ENCODE measurements at regions not wholly inside any gene's neighbourhood (a gene's known extent, or its start where the extent isn't known, plus 50 kb on each side); places are given as distances from the start of the nearest gene placed in this dataset.

DNA sequence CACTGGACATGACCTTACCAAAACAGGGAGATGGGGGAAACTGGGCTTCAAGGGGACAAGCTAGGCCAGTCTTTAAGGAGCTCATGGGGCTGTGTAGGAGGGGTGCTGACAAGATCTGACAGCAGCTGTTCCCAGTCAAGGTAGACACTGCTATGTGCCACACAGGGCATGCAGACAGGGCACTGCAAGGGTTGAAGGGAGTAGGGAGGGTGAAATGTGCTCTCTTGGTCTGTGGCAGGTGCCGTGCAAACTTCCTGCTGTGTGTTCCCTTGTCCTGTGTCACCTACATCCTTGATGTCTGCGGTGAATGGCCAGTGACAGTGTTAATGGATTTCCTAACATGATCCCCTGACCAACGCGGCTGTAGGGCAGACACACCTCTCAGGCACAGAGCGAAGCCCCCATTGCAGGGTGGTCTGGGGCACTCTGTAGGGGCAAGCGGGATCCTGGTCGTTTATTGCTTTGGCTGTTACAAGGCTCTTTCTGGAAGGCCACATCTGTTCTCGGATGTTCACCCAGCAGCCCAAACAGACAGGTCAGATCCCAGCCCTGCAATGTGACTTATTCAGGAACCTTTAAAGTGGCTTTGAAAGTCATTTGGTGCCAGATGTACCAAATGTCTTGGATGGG is 199.5 kb upstream of the ZNF536 start:
- FAIRE-seq: no peak

- no peak for FAIRE-seq
Observed at GRCh38 chr19:30173593-30174356, 198.4 kb upstream of the ZNF536 start.

GRCh38 chr19:30174357-30174645 is 197.9 kb upstream of the ZNF536 start:
- FAIRE-seq: no peak

DNA sequence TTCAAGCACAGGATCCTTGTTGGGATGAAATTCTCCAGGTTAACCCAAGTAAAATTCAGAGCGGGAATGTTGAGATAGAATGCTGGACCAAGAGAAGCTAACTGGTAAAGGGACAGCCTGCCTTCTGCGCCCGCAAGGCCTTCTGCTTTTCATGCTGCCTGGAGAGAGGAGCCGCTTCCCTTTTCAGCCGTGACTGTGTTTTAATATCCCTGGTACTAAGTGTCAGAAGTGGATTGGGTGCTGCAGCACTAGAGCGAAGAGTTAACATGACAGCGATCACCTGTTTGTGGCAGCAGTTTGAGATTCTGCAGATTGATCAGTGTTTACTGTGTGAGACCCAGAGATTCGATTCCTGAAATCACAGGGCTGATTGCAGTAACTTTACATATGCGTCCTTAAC is 197.4 kb upstream of the ZNF536 start:
- FAIRE-seq: no peak

DNA sequence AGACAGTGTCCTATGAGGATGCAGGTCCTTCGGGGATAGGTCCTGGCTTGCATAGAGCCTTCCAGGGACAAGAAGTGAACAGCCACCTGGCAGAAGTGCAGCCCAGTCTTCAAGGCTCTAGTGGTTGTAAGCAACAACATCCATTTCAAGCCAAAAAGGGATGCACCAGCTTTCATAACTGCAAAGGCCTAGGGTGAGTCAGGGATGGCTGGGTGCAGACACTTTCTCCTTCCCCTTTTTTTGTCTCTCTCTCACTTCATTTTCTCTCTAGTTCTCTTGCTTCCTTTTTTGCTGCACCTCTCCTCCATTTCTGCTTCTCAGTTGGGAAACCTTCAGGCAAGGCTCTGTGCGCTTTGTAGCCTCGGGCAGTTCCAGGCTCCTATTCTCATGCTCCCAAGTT is 196.2 kb upstream of the ZNF536 start:
- FAIRE-seq: no peak

DNA sequence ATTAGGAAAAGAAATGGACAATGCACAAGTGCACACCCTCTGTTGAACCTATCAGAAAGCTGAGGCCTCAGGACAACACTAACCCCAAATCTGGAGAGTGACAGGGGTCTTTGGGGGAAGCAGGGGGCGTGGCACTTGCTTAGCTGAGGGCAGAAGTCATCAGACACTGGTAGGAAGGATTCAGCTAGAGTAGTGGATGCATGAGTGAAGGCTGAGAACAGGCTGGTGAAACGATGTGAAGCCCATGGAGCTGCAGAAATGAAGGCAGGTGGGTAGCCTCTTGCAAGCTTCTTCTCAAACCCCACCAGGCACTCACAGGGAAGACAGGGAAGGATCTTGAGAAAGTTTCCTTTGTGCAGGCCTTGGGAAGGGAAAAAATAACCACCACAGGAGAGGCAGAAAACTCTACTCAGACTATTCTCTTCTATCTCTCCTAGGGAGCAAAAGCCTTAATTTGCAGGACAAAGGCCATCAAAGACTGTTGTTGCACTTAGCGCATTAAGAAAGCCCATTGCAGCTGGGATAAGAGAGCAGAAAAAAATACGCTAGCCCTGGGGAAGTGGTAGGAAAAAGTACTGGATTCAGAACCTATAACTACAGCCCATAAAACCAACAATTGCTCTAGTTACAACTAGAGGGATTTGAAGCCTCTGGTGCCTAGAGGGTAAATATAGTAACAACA is 193.3 kb upstream of the ZNF536 start:
- FAIRE-seq: no peak

- no peak for FAIRE-seq
Observed at GRCh38 chr19:30180691-30181090, 191.5 kb upstream of the ZNF536 start.

GRCh38 chr19:30183807-30184490 is 188.2 kb upstream of the ZNF536 start:
- FAIRE-seq: no peak

DNA sequence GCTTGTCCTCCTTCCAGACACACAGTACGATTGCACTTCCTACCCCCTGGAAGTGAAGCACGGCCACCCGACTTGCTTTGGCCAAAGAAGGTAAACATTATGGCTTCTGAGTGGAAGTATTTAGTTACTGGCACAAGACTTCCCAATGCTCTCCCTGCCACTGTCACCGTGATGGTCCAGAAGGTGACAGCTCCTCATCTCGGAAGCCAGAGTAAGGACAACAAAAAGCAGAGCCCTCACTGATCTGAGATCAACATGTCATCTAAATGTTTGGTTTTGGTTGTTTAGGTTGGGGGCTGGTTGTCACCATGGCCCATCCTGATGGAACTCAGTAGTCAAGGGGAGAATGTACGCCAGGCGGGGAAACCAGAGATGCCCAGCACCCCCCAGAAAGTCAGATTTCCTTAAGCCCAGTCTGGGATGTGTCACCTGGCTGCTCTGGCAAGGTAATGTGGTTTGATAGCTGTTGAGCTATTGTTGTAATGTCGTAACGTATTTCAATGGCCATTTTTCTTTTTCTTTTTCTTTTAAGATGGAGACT is 170.1 kb upstream of the ZNF536 start:
- FAIRE-seq: no peak

- no peak for FAIRE-seq
Observed at GRCh38 chr19:30204721-30205120, 167.5 kb upstream of the ZNF536 start.

DNA sequence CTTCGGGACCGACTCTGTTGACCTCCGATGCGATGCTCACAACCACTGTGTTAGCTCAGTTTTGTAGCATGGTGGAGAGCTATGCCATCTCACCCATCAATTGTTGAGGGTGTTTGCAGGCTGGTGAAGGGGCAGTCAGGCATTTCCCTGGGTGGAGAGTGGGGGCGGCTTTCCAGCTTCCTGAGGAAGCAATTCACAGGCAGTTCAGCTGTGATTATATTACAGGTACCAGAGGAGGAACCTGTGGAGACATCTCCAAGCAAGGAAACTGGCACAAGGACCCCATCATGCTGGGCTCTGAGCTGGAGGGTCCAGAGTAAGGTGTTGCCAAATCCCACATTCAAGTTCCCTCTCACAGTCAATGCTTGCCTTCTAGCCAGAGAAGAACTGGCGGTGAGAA is 166.0 kb upstream of the ZNF536 start:
- no peak for FAIRE-seq

- no peak for FAIRE-seq
Observed at GRCh38 chr19:30207357-30207756, 164.8 kb upstream of the ZNF536 start.

DNA sequence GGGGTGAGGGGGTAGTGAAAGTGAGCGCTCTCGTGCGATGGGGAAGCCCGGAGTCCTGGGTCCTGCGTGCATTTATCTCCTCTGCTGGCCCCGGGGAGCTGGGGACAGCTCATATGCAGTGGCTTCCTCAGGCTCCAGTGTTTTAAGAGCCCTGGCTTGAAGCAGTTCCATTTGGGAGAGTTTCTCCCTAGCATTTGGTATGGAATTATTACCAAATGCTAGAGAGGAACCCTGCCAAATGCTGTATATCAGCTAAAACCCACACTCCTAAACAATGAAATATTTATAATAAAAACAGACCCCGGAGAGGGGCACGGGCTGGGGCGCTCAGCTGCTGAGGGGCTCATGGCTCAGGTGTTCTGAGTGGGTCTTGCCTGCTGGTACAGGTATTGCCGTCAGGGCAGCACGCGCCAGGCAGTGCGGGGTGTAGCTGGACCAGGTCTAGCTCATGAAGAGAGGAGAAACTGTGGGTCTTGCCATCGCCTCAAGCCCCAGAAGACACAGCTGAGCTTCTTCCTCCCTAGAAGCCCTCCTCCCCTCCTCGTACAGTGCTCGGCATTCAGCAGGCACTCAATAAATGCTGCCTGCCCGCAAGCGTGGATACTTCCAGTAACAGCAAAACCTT is 163.6 kb upstream of the ZNF536 start:
- no peak for FAIRE-seq

GRCh38 chr19:30209617-30210600 is 162.3 kb upstream of the ZNF536 start:
- FAIRE-seq: no peak

- FAIRE-seq: no peak
Observed at GRCh38 chr19:30212574-30212973, 159.6 kb upstream of the ZNF536 start.

DNA sequence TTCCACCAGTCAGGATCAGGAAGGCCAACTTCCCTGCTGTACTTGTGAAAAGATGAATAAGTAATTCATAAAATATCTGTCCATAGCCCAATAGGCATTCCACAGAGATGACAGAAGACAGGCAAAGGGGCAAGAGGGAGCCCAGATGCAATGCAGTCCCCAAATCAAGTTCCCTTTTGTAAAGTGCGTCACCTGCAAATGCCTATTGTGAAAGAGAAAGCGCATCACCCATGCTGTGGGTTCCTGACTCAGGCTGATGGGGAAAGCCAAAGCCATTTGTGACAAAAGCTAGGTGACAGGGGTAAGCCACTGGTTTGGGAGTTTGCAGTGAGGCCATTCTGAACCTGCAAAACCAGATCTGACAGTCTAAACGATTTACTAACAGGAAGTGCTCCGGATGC is 157.5 kb upstream of the ZNF536 start:
- no peak for FAIRE-seq

DNA sequence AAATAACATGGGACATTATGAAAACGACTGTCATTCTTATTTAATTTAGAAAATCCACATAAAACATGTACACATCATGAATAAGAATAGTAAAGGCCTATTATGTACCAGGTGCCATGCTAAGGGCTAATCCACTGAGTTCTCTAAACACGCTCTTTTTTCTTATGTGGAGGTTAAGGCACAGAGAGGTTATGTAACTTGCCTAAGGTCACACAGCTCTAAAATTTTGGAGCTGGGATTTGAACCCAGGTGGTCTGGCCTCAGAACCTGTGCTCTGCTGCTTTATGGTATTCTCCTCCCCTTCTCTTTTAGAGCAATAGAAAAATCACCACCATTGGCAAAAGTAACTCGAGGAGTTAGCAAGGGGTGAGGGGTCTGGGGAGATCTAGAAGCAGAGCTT is 156.9 kb upstream of the ZNF536 start:
- no peak for FAIRE-seq

DNA sequence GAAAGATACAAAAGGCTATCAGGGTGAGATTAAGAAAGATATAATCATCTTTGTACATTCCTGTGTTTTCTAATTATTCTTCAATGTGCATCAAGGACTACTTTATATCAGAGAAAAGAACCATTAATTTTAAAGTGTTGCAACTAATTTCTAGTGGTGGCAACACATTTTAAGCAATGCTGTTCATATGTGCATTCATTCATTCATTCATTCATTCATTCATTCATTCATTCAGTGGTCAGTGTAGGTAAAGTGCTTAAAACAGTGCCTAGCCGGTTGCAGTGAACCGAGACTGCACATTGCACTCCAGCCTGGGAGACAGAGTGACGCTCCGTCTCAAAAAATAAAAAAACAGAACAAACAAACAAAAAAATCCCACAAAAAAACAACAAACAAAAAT is 155.7 kb upstream of the ZNF536 start:
- FAIRE-seq: no peak

DNA sequence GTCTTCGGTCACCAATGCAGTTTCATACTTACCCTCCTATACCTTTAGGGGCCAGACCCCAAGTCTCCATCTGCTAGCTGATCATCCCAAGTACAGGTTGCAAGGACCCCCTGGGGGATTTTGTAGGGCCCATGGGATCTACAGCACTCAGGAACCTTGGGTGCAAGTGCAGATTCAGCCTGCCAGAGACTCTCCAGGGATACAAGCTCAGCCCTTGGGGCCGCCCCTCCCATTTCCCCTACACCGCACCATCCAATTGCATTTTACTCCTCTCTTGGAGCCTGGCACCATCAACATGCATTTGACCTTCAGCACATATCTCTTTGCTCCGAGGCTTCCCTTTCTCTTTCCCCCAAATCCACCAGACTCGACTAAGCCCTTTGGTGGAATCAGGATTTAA is 154.7 kb upstream of the ZNF536 start:
- no peak for FAIRE-seq

GRCh38 chr19:30219702-30220101 is 152.5 kb upstream of the ZNF536 start:
- no peak for FAIRE-seq

DNA sequence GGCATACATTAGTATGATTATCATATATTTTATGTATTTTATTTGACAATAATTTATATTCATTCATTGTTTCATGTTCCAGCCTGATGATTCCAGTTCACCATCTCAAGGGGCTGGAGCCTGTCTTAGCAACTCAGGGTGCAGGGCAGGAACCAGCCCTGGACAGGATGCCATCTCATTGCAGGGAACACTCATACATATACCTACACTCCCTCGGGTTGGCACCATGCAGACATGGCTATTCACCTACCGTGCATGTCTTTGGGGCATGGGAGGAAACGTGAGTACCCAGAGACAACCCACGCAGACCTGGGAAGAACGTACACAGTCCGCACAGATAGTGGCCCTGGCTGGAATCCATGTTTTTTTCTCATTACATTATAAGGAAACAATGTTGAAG is 151.0 kb upstream of the ZNF536 start:
- no peak for FAIRE-seq

DNA sequence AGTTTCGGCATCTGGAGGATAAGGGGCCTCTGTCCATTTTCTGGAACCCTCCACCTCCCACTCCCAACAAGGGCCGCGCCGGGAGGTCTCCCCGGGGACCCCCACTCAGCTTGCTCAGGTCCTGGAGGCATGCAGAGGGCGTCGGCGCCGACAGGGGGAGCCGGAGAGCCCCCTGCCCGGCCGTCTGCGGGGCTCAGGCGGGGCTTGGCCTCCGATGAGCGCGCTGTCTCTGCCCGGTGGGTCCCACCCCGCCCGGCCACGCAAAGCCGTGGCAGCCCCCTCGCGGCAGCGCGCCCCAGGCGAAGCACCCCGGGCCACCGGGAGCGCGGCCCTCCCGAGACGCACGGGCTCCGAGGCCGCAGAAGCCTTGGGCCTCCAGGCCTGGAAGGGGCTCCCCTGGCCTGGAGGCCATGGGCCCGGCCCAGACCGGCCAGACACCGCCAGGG is 149.7 kb upstream of the ZNF536 start:
- no peak for FAIRE-seq

Data from endometrium (tissue), 2 donors.